Psoas muscle (tissue), 7 donors: ENCODE measurements at regions not wholly inside any gene's neighbourhood (a gene's known extent, or its start where the extent isn't known, plus 50 kb on each side); places are given as distances from the start of the nearest gene placed in this dataset.

Experiments
- ATAC-seq, 4 donors: fragments of 200-7000 bp; cut with Tn5 transposase; one replicate each; pipeline ENCODE4 v1.9.1; 2020; ENCODE audit warnings: moderate library complexity in 3 of 4, mild to moderate bottlenecking in 2 of 4
- DNase-seq, 2 donors: peaks; one replicate each; pipeline ENCODE4 v3.0.0-alpha.2; 2020
- H3K27ac ChIP-seq: fragments of 200-600 bp; one replicate; pipeline ENCODE4 v1.8.0; 2022
- H3K27me3 ChIP-seq, 3 donors: fragments of 200-600 bp in 1 of 3; one replicate each; pipeline versions ENCODE4 v1.6.1 to v1.8.0; 2013 to 2022; ENCODE audit warnings: low read length in 2 of 3, mild to moderate bottlenecking in 2 of 3, moderate library complexity in 1 of 3; ENCODE audit not compliant: insufficient read depth in 3 of 3
- H3K36me3 ChIP-seq, 2 donors: fragments of 200-600 bp in 1 of 2; one replicate each; pipeline versions ENCODE4 v1.6.1 to v1.8.0; 2013 to 2022; ENCODE audit warnings: low read depth in 1 of 2, mild to moderate bottlenecking in 1 of 2, moderate library complexity in 1 of 2; ENCODE audit not compliant: insufficient read depth in 1 of 2
- H3K4me1 ChIP-seq: fragments of 200-600 bp; one replicate; pipeline ENCODE4 v1.8.0; 2022
- H3K4me3 ChIP-seq: fragments of 200-600 bp; one replicate; pipeline ENCODE4 v1.8.0; 2022; ENCODE audit warnings: mild to moderate bottlenecking
- H3K9me3 ChIP-seq: fragments of 200-600 bp; one replicate; pipeline ENCODE4 v1.8.0; 2022
- WGBS, 3 donors: extraction: QIAGEN DNeasy Blood & Tissue Kit; methylation state at CpG; one replicate each; pipeline versions ENCODE4 v1.1.6 to v1.1.7; 2013; 5-methylcytosine and 5-hydroxymethylcytosine counted together
- intact Hi-C, 2 donors: fragments of 100-400 bp; cut with DNase I; formaldehyde crosslinking; loops; one replicate each; pipeline versions ENCODE4 v1.11.0 to v1.14.2; 2022
- TF ChIP-seq, protein P1 (sequence below): fragments of 200-600 bp; IDR thresholded peaks from one replicate; pipeline ENCODE4 v1.8.0; 2022; ENCODE audit warnings: antibody characterized with exemption
- donor health status: healthy with polysubstance abuse.
- donor health status: DM: no; HTN: no; CAD: no; lungs with moderate emphysema.
- donor health status: Bipolar disorder and iron deficiency.
- donor health status: healthy.
- donor health status: DM: yes; HTN: yes; CAD: no.
- donor health status: DM: no; HTN: no; CAD: no.
- donor health status: DM: yes; HTN: yes; CAD: no.

DNA sequence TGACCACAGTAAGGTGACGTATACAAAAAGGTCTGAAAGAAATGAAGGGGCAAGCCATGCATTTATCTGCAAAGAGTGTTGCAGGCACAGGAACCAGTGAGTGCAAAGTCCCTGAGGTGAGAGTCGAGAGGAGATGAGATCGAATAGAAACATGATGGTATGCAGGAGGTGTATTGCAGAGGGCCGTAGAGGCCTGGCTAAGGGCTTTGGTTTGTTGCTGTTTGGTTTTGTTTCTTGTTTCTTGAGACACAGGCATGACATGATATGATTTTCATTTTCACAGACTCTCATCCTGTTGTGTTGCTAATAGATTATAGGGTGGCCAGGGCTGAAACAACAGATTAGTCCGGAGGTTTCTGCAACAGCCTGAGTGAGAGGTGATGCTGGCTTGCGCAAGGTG lies 80.4 kb downstream of the HSPH1 start:
- intact Hi-C loops: no loop called here
- Histone ChIP-seq H3K36me3 (no peaks in the 10 kb centered on the region), H3K27ac (no peak overlapping the region), H3K9me3 (no peaks in the 10 kb centered on the region), H3K27me3 (peaks cover 0 to under 1% (median 0%) of the 10 kb centered on the region in 3 donors), H3K4me3 (no peak overlapping the region), H3K4me1 (no peaks in the 10 kb centered on the region)
- 65 to 91% (median 80%) methylated on average over 6 of the region's 6 CpGs for WGBS, 3 donors
- ATAC-seq (no peak), DNase-seq (no peak)
- TF ChIP-seq, protein P1, sequence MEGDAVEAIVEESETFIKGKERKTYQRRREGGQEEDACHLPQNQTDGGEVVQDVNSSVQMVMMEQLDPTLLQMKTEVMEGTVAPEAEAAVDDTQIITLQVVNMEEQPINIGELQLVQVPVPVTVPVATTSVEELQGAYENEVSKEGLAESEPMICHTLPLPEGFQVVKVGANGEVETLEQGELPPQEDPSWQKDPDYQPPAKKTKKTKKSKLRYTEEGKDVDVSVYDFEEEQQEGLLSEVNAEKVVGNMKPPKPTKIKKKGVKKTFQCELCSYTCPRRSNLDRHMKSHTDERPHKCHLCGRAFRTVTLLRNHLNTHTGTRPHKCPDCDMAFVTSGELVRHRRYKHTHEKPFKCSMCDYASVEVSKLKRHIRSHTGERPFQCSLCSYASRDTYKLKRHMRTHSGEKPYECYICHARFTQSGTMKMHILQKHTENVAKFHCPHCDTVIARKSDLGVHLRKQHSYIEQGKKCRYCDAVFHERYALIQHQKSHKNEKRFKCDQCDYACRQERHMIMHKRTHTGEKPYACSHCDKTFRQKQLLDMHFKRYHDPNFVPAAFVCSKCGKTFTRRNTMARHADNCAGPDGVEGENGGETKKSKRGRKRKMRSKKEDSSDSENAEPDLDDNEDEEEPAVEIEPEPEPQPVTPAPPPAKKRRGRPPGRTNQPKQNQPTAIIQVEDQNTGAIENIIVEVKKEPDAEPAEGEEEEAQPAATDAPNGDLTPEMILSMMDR: no peak

DNA sequence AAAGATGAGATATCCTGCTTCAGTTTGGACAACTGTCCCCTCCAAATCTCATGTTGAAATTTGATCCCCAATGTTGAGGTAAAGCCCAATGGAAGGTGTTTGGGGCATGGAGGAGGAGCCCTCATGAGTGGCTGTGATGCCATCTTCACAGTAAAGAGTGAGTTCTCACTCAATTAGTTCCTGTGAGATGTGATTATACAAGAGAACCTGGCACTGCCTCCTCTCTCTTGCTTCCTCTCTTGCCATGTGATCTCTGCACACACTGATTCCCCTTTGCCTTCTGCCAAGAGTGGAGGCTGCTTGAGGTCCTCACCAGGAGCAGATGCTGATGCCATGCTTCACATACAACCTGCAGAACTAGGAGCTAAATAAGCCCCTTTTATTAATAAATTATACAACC lies 86.9 kb downstream of the HSPH1 start:
- ATAC-seq (no peak), DNase-seq (no peak)
- no peaks in the 10 kb centered on the region for H3K4me1 ChIP-seq
- H3K4me3 ChIP-seq: no peak overlapping the region
- H3K36me3 ChIP-seq: no peaks in the 10 kb centered on the region
- peaks cover 0 to 4% (median 0%) of the 10 kb centered on the region in 3 donors for H3K27me3 ChIP-seq
- intact Hi-C loops: no loop called here
- TF ChIP-seq, protein P1: no peak
- H3K9me3 ChIP-seq: no peaks in the 10 kb centered on the region
- H3K27ac ChIP-seq: no peak overlapping the region

DNA sequence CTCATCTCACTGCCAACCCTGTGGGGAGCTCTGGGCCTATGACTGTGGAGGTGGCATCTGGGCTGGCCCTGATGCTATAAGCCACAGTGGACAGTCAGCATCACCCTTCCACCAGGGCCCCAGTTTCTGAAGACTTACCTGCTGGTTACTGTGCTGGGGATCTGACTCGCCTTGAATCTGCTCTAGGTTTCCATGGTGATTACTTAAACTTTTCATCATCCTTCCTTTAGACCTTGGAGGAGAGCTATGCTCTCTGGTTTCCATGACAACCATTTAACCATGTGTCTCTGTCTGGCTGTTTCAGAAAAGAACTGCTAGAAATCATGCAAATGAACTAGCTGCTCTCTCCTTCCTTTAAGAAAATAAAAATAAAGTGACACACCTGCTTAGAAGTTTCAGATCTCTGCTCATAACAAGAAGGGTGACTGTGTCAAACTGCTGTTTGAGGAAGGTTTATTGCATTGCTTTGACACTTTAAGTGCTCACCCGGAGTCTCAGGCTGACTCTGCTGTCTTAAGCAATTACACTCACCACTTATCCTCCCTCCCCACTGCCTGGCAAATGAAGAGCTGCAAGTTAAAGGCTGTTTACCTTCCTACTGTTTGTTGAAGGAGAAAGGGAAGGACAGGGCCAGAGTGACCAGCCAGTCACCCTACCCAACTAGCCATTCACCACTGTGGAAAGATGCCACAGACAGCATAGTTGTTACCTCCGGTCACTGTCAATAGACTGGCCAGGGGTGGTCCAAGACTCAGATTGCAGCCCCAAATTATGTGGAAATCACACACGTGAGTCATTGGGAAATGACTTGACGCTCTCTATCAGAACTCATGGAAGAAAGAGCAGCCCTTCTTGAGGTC lies 87.6 kb downstream of the HSPH1 start:
- WGBS, 3 donors: 58 to 64% (median 59%) methylated on average over 5 of the region's 5 CpGs
- no peak for ATAC-seq
- intact Hi-C loops: no loop called here
- Histone ChIP-seq H3K36me3 (no peaks in the 10 kb centered on the region), H3K4me3 (no peak overlapping the region), H3K27ac (no peak overlapping the region), H3K4me1 (no peaks in the 10 kb centered on the region), H3K27me3 (peaks cover 0 to 4% (median 0%) of the 10 kb centered on the region in 3 donors), H3K9me3 (no peaks in the 10 kb centered on the region)
- TF ChIP-seq, protein P1: no peak
- no peak for DNase-seq

DNA sequence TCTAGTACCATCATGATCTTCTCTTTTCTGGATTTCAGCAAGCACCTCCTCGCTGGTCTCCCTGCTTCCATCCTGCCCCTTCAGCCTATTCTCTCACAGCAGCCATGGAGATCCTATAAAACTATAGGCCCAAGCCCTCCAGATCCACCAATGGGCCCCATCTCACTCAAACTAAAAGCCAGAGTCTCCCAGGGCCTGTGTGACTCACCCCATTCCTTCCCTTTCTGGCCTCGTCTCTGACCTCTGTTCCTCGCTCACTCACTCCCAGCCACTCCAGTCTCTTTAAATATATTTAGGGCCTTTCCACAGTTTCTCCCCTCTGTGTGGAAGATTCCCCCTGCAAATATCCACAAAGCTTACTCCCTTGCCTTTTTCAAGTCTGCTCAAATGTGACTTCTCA lies 89.7 kb downstream of the HSPH1 start:
- intact Hi-C loops: no loop called here
- ATAC-seq: no peak
- H3K27ac ChIP-seq: no peak overlapping the region

More for the DNA sequence above, 89.7 kb downstream of the HSPH1 start:
- no peak overlapping the region for H3K4me3 ChIP-seq
- WGBS, 3 donors: 81 to 91% (median 82%) methylated on average over 3 of the region's 3 CpGs
- DNase-seq: no peak
- TF ChIP-seq, protein P1: no peak
- H3K4me1 ChIP-seq: no peaks in the 10 kb centered on the region
- peaks cover 0 to 4% (median 0%) of the 10 kb centered on the region in 3 donors for H3K27me3 ChIP-seq
- no peaks in the 10 kb centered on the region for H3K36me3 ChIP-seq
- H3K9me3 ChIP-seq: no peaks in the 10 kb centered on the region
